GM19025 (cell line): ENCODE measurements at regions not wholly inside any gene's neighbourhood (a gene's known extent, or its start where the extent isn't known, plus 50 kb on each side); places are given as distances from the start of the nearest gene placed in this dataset.
"Not testable (repeated sequence)": the region's sequence is repeated elsewhere in the genome, so short reads cannot be mapped to it uniquely, and the experiment has no call there.

Experiments
- ATAC-seq: cut with Tn5 transposase; IDR thresholded peaks from one replicate; pipeline ENCODE4 v1.9.1; 2021; ENCODE audit warnings: mild to moderate bottlenecking, low read depth, moderate library complexity; ENCODE audit not compliant: unreplicated experiment

DNA sequence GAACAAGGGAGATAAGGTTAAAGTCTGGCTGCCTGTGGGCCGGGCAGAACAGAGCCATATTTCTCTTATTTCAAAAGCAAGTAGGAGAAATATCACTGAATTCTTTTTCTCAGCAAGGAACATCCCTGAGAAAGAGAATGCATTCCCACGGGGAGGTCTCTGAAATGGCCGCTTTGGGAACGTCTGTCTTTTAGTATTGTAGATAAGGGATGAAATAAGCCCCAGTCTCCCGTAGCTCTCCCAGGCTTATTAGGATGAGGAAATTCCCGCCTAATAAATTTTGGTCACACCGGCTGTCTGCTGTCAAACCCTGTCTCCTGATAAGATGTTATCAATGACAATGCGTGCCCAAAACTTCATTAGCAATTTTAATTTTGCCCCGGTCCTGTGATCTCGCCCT lies 1353.3 kb downstream of the PLA2G4A start:
- ATAC-seq = not testable (repeated sequence)

DNA sequence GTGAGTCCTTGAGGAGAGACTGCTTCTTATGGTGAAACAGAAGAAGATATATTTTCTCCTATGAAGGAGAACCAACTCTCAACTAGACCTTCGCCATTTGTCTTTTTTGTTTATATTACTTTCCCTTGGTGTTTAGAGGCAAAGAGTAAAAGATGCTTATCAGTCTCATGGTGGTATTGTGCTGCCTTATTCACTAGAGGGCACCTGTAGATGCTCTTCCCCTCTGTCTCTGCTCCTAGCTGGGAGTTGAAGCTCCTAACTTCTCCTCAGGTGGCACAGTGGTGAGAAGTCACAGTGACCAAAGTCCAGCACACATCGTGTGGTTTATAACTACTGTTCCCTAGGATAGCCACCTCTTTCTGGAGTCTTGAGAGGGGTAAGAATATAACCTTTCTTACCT lies 1359.6 kb downstream of the PLA2G4A start:
- no peak for ATAC-seq

DNA sequence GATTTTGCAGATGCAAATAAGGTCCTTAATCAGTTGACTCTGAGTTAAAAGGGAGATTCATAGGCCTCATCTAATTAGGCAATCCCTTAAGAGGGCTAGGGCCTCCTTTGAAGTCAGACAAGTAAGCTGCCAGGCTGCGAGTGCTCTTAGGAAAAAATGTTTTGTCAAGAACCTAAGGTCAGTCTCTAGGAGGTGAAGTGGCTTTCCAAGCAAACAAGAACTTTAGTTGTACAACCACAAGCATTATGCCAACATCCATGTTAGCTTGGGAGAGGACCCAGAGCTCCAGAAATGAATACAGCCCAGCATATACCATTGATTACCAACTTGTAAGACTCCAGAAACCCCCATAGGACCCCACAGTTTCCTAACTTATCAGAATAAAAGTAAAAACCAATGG lies 1366.2 kb downstream of the PLA2G4A start:
- no peak for ATAC-seq

DNA sequence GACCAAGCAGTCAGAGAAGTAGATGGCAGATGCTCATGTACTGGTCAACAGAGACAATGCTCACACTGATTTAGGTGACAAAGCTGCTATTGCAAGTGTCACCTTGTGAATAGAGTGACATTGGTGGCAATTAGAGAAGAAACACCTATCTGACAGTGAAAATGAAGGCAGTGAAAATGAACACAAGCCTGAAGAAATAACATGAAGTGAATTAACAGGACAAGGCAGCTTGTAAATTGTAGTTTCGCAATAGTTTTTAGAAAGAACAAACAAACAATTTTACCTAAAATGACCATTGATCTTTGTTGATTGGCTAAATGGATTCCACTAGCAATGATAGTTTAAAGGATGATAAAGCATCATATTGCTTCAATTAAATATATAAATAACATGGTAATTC lies 1389.5 kb downstream of the PLA2G4A start:
- no peak for ATAC-seq

DNA sequence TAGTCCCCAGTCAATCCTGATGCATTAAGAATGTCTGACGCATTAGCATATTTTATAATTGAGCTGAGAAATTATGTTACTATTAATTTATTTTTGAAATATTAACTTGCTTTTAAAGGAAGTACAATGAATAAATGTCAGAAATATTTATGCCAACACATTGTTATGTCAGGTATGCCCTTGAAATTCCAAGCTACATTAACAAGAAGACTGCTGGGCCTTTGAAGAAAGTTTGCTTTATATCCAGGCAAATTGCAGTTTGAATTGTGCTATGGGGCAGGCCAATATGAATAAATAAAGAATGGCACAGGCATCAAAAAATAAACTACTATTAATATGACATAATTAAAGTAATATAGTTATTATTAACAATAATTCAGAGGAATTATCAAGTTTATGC lies 1391.3 kb downstream of the PLA2G4A start:
- no peak for ATAC-seq

DNA sequence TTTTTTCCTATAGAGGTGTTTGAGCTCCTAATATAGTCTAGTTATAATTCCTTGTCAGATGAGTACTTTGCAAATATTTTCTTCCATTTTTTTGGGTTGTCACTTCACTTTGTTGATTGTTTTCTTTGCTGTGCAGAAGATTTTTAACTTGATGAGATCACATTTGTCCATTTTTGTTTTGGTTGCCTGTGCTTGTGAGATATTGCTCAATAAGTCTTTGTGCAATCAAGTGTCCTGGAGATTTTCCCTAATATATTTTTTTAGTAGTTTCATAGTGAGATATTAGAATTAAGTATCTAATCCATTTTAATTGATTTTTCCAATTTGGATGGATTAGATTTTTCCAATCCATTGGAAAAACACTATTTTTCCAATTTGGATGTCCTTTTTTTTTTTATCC lies 1395.5 kb downstream of the PLA2G4A start:
- ATAC-seq = no peak

DNA sequence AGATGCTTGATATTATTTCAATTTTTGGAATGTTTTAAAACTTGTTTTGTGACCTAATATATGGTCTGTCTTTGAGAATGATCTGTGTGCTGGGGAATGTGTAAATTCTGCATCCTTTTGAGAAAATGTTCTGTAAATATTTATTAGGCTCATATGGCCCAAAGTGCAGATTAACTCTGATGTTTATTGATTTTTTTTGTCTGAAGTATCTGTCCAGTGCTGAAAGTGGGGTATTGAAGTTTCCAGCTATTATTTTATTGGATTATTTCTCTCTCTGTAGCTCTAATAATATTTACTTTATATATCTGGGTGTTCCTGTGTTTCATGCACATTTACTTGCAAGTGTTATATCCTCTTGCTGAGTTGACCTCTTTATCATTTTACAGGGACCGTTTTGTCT lies 1397.2 kb downstream of the PLA2G4A start:
- no peak for ATAC-seq

DNA sequence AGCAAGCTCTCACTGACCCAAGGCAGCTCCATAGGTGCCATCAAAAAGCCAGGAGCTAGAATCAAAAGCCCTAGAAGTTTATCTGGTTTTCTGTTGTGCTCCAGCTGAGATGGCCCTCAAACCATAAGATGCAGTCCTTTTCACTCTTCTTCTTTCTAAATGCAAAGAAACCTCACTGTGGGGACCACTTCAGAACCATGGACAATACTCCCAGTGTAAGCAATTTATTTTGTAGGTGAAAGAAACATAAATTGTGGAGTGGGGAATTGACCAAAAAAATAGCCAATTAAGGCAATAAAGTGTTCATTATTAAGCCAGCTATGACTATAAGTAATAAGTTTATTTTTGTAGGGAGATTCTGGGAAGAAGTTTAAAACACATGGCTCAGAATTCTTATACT lies 1399.9 kb downstream of the PLA2G4A start:
- no peak for ATAC-seq

DNA sequence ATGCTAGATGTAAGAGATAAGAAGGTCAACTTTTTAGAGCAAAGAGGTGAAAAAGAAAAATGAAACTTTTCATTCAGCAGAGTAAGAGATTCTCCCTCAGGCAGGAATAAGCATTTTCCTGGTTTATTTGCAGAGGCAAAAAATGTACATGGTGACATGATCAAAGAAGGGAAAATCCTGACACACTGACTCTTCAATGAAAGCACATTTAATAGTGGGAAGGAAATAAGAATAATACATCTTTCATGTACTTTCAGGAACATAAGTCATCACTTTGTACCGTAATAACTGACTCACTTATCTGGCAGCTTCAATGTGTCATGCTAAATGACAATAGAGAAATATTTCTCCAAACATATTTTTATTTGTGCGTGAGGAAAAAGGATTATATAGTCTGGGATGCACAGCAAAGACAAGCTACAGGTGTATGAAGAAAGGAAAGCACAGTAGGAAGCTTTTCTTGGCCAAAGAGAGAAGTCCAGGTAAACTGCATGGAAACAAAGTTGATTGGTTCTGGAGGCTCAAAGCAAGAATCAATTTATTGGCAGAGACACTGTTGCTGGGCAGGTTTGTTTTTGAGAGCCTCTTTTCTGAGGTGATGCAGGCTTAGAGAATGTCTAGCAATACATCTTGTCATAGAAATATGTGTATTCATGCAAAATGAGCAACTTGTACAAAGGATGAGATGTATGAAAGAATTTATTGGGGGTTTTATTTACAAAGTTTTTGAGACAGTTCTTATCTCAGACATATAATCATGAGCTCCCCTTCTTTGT lies 1409.0 kb downstream of the PLA2G4A start:
- no peak for ATAC-seq

DNA sequence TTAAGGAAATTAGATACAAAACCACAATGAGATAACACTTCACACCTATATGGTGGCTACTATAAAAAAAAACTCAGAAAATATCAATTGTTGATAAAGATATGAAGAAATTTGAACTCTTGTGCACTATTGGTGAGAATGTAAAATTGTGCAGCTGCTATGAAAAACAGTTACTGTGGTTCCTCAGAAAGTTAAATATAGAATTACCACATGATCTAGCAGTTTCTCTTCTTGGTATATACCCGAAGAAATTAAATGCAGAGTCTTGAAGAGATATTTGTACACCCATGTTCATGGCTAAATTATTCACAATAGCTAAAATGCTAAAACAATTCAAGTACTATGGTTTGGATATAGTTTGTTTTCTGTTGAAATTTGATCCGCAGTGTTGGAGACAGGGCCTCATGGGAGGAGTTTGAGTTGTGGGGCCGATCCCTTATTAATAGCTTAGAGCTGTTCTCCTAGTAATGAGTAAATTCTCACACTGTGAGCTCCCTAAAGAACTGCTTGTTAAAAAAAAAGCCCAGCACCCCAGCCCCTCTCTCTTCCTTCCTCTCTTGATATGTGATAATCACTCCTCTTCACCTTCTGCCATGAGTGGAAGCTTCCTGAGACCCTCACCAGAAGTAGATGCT lies 1412.1 kb downstream of the PLA2G4A start:
- no peak for ATAC-seq

DNA sequence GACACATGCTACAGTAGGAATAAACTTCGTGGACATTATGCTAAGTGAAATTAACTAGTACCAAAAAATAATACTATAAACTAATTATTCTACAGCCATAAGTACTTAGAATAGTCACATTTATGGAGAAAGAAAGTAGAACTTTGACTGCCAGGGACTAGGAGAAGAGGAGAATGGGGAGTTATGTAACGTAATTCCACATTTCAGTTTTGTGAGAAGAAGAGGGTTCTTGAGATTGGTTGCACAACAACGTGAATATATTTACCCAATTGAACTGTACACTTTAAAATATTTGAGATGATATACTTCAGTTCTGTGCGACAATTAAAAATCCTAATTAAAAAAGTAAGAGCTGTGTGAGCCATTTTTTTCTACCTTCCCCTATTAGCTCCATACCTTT lies 1412.9 kb downstream of the PLA2G4A start:
- no peak for ATAC-seq

DNA sequence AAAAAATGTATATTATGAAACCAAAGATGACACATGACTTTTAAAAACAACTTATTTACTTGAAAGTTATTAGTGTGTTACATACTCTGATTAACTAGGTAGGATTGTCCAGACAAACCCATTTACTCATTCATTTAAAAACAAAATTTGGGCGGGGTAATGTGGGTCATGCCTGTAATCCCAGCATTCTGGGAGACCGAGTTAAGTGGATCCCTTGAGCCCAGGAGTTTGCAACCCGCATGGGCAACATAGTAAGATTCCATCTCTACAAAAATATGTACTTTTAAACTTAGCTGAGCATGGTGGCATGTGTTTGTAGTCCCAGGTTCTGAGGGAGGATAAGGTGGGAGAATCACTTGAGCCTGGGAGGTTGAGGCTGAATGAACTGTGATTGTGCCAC lies 1414.7 kb downstream of the PLA2G4A start:
- ATAC-seq = no peak

DNA sequence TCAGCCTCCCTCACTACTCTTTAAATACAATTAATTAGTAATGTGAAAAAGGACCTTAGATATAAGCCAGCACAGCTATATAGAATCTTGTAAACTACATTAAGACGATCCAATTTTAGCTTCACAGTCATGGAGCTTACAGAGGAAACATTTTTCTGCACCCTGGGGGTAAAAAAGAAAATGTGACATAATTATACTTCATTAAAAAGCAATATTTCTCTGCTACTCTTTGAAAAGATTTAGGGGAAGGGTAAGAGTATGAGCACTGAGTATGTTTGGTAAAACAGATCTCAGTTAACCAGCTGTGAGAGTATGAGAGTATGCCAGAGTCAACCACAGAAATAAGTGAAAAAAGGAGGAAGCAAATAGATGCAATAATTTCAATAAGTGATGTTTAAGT lies 1415.9 kb downstream of the PLA2G4A start:
- ATAC-seq = no peak

DNA sequence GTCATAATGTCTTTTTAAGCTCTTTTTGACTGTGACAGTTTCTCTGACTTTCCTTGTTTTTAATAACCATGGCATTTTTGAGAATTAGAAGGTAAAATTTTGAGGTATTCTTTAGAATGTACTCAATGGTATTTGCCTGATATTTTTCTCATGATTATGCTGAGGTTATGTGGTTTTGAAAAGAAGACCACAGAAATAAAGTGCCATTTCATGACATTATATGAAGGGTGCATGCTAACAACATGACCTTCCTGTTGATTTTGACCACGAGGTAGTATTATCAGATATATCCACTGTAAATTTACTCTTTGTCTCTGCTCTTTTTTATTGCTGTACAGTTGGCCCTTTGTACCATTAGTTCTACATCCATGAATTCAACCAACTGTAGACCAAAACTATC lies 1418.5 kb downstream of the PLA2G4A start:
- ATAC-seq = no peak

DNA sequence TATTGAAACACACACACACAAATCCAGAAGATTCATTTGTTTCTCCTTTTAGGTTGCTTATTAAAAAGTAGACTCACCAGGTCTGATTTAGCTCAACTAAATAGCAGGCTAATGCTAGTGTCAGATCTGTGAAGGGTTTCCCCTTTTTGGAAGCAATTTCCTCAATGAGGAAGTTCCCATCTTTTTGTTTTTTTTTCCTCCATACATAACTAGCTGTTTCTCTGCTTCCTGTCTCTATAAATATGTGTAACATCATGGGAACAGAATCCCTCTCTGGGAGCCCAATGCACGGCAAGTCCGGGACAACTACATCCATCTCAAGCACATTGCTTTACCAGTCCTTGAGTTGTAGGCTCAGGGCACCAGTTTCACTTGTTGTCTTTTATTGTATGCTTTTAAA lies 1421.1 kb downstream of the PLA2G4A start:
- no peak for ATAC-seq

DNA sequence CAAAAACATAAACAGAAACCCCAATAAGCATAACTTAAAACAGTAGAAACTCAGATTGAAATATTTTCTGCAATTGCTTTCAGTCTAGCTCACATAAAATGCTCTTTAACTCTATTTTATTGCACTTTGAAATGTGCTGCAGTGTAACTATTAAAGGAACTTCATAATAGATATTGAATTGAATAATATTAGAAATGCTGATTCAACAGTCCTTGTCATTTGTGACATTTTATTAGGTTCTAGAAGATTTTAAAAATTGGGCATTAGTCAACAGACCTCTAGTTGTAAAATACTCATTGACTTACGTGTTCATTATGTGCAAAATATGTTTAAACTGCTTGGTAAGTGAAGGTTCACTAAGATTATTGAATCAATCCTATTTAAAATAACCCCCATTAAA lies 1422.3 kb downstream of the PLA2G4A start:
- ATAC-seq = no peak

DNA sequence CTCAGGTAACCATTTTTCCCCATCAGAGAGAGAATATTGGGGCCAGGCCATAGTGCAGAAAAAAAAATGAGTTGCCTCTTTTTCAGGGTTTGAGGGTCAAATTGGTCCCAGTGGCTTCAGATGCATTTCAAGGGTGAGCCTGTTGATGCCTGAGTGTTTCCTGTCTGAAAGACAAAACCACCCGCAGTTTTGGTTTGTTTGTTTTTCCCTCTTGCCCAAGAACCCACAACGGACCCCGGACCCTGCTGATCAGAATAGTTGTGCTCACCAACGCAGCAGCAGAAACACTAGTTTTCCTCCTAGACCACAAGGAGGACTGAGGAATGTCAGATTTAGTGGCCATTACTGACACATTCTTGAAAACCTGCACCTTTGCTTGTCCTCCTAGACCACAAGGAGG lies 1433.1 kb downstream of the PLA2G4A start:
- ATAC-seq = no peak

DNA sequence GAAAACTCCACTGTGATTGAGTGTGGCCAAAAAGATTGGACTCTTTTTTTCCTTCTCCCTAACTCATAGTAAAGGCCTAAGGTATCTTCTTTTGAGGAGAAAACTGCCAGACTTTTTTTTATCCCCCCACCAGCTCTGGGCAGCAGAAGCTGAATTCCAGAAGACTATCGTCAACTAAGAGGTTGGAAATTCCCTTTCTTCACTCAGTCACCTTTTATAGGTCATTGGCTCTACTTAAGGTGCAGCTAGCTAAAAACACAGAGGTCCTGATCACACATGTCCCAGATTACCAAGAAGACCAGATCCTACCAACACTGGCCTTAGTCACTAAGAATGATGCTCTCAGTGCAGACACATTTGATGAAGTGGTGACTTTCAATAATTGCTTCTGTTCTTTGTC lies 1441.2 kb downstream of the PLA2G4A start:
- ATAC-seq = no peak

DNA sequence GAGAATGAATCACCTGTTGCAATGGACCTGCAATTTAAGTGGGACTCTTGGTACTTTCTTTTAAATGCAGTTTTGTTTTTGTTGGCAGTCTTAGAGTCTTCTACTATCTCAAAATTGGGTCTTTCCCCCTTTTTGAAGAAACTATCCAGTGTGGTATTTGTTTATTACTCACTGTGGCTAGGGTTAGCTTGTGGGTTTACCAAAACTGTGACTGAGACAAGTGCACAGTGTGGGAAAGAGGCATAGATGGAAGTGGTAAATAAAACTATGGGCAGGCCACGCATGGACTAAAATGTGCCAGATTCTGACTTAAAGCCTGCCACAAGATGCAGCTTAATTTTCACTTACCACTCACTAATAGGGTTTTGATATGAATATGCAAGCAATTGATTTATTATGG lies 1441.7 kb downstream of the PLA2G4A start:
- no peak for ATAC-seq

DNA sequence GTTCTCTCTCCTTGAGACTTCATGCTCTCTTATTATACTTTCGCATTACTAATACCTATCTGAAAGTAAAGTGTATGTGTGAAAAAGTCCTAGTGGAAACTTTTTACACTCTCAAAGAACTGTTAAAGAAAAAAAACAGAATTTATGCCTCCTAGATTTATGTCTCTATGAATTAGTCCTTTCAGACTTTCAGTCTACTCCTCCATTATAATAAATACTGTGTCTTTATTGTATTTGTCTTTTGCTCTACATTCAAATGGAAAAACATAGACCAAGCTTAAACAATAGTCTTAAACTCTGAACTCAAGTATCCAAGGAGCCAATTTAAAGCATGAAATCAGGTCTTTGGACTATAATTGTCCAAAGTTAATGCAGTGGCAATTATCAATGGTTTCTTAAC lies 1449.0 kb downstream of the PLA2G4A start:
- no peak for ATAC-seq

DNA sequence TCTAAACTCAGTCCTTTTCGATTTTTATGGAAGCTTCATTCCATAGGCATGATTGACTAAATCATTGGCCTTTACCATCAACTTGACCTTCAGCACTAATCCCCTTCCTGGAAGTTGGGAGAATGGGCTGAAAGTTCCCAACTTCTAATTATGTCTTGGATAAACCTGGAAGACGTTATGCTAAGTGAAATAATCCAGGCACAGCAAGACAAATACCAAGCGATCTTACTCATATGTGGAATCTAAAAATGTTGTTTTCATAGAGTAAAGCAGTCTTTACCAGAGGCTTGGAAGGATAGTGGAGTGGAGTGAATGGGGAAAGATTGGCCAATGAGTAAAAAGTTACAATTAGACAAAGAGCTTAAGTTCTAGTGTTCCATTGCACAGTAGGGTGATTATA lies 1453.2 kb downstream of the PLA2G4A start:
- no peak for ATAC-seq

DNA sequence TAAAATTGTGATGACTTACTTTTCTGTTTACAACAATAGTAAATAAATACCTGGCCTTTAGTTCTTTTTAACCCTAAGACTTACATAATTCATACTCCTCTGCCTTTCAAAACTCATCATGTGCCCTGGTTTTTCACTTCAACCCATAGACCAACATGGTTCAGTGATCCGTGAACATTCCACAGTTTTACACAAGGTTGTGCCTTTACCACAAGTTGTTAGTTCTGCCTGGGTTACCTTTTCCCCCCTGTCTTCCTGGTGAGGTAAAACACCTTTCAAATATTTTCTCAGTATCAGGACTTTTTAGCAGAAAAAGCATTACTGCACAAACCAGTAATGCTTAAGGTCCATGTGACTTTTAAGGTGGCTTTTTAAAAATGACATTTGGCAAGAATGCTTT lies 1466.4 kb downstream of the PLA2G4A start:
- no peak for ATAC-seq
